GM23248 (cell line): ENCODE measurements at regions not wholly inside any gene's neighbourhood (a gene's known extent, or its start where the extent isn't known, plus 50 kb on each side); places are given as distances from the start of the nearest gene placed in this dataset.
"Not testable (repeated sequence)": the region's sequence is repeated elsewhere in the genome, so short reads cannot be mapped to it uniquely, and the experiment has no call there.

Experiments
- EZH2 ChIP-seq: fragments of 200-600 bp; sonication (generic); IDR thresholded peaks from 2 replicates; pipeline ENCODE4 v1.6.1; 2018; ENCODE audit warnings: antibody characterized with exemption, mild to moderate bottlenecking; ENCODE audit not compliant: insufficient read depth, poor library complexity, severe bottlenecking
- EZH2phosphoT487 ChIP-seq: fragments of 200-600 bp; sonication (generic); IDR thresholded peaks from 2 replicates; pipeline ENCODE4 v1.6.1; 2018; ENCODE audit warnings: antibody characterized with exemption, moderate library complexity, mild to moderate bottlenecking, low read depth; ENCODE audit not compliant: insufficient read depth

DNA sequence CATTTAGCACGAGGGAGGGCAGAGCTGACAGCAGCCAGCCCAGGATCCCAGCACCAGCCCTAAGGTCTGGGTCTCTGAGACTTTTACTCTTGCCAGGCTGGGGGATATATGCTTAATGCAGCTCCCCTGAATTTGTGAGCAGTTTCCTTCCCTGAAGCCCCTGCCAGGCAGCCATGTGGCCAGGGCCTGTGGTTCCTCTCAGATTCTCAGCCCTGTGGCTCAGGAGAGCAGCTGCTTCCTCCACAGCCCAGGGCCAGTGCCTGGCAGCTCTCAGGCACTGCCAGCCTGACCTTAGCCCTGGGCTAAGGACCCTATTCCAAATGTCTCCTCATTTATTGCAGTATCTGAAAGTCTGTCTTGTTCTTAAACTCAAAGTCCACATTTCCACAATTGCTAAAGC, 1525.3 kb downstream of the RPIA start:
- not testable (repeated sequence) for TF ChIP-seq EZH2, EZH2phosphoT487
